Fibroblast of skin of left biceps (primary cell): ENCODE measurements at regions not wholly inside any gene's neighbourhood (a gene's known extent, or its start where the extent isn't known, plus 50 kb on each side); places are given as distances from the start of the nearest gene placed in this dataset.
"Not testable (repeated sequence)": the region's sequence is repeated elsewhere in the genome, so short reads cannot be mapped to it uniquely, and the experiment has no call there.

Experiments
- DNase-seq, 2 experiments: peaks; one replicate each; pipeline ENCODE4 v3.0.0-alpha.2; 2013; ENCODE audit warnings: low read depth in 2 of 2

- DNase-seq, result no peak
Measured at GRCh38 chrX:42443267-42443666, 334.7 kb downstream of the PPP1R2C start.

GRCh38 chrX:42442745-42443144 lies 335.2 kb downstream of the PPP1R2C start:
- no peak for DNase-seq

- no peak for DNase-seq
Measured at GRCh38 chrX:42437211-42437610, 340.8 kb downstream of the PPP1R2C start.

GRCh38 chrX:42434458-42435166 lies 343.4 kb downstream of the PPP1R2C start:
- DNase-seq, result no peak

GRCh38 chrX:42432552-42432951 lies 345.4 kb downstream of the PPP1R2C start:
- DNase-seq, result no peak

GRCh38 chrX:42422961-42423360 lies 355.0 kb downstream of the PPP1R2C start:
- no peak for DNase-seq

GRCh38 chrX:42420426-42420825 lies 357.5 kb downstream of the PPP1R2C start:
- no peak for DNase-seq

GRCh38 chrX:42415636-42416035 lies 362.3 kb downstream of the PPP1R2C start:
- DNase-seq, result no peak

- DNase-seq, result no peak
Measured at GRCh38 chrX:42414057-42414456, 363.9 kb downstream of the PPP1R2C start.

GRCh38 chrX:42399632-42400024 lies 378.3 kb downstream of the PPP1R2C start:
- no peak for DNase-seq

GRCh38 chrX:42398967-42399631 lies 378.9 kb downstream of the PPP1R2C start:
- no peak for DNase-seq

GRCh38 chrX:42396136-42396535 lies 381.8 kb downstream of the PPP1R2C start:
- no peak for DNase-seq

GRCh38 chrX:42392846-42393245 lies 385.1 kb downstream of the PPP1R2C start:
- DNase-seq, result no peak

GRCh38 chrX:42386681-42387080 lies 391.3 kb downstream of the PPP1R2C start:
- no peak for DNase-seq

- DNase-seq, result no peak
Measured at GRCh38 chrX:42385730-42386129, 392.2 kb downstream of the PPP1R2C start.

- DNase-seq, result no peak
Measured at GRCh38 chrX:42384956-42385355, 393.0 kb downstream of the PPP1R2C start.

GRCh38 chrX:42378857-42379256 lies 399.1 kb downstream of the PPP1R2C start:
- DNase-seq, result no peak

- no peak for DNase-seq
Measured at GRCh38 chrX:42375086-42375485, 402.9 kb downstream of the PPP1R2C start.

- no peak for DNase-seq
Measured at GRCh38 chrX:42366181-42366580, 411.8 kb downstream of the PPP1R2C start.

- DNase-seq, result no peak
Measured at GRCh38 chrX:42362219-42362618, 415.7 kb downstream of the PPP1R2C start.

- DNase-seq, result not testable (repeated sequence)
Measured at GRCh38 chrX:42342981-42343380, 419.6 kb upstream of the CASK start.
